ENCODE measurements at regions not wholly inside any gene's neighbourhood (a gene's known extent, or its start where the extent isn't known, plus 50 kb on each side); places are given as distances from the start of the nearest gene placed in this dataset.

GRCh38 chr7:156143158-156143557, 330.9 kb upstream of the SHH start:
- Histone ChIP-seq H3K36me3 (no peaks in the 10 kb centered on the region), H3K27me3 (no peaks in the 10 kb centered on the region), H3K9me3 (no peaks in the 10 kb centered on the region), H3K4me3 (no peak overlapping the region), H3K27ac (no peak overlapping the region), H3K4me1 (ENCODE audit: insufficient read depth) (no peaks in the 10 kb centered on the region)
- no peak for DNase-seq
- TF ChIP-seq CTCF (IDR thresholded peaks at IDR 0.05): no peak
- no peak for TF ChIP-seq POLR2A (IDR thresholded peaks at IDR 0.05)
- TF ChIP-seq EP300 (IDR thresholded peaks at IDR 0.05): no peak
- 84 to 90% (median 88%) methylated on average over 25 of the region's 25 CpGs for WGBS, 3 donors
- intact Hi-C loops (cut with DNase I): no loop called here

GRCh38 chr7:156141941-156142340, 329.7 kb upstream of the SHH start:
- intact Hi-C loops (cut with DNase I): no loop called here
- WGBS, 3 donors: 75 to 80% (median 79%) methylated on average over 7 of the region's 7 CpGs
- no peaks in the 10 kb centered on the region for H3K4me1 ChIP-seq (ENCODE audit: insufficient read depth)

GRCh38 chr7:156140896-156141295, 328.6 kb upstream of the SHH start:
- Histone ChIP-seq H3K4me1 (ENCODE audit: insufficient read depth) (no peaks in the 10 kb centered on the region), H3K9me3 (no peaks in the 10 kb centered on the region), H3K27me3 (no peaks in the 10 kb centered on the region), H3K27ac (no peak overlapping the region), H3K36me3 (no peaks in the 10 kb centered on the region), H3K4me3 (no peak overlapping the region)
- DNase-seq: no peak
- WGBS, 3 donors: 61 to 71% (median 66%) methylated on average over 6 of the region's 6 CpGs
- TF ChIP-seq EP300 (IDR thresholded peaks at IDR 0.05) (no peak), POLR2A (IDR thresholded peaks at IDR 0.05) (no peak), CTCF (IDR thresholded peaks at IDR 0.05) (no peak)
- intact Hi-C loops (cut with DNase I): no loop called here

More at GRCh38 chr7:156141941-156142340, 329.7 kb upstream of the SHH start:
- TF ChIP-seq POLR2A (IDR thresholded peaks at IDR 0.05): no peak
- no peak for TF ChIP-seq EP300 (IDR thresholded peaks at IDR 0.05)
- H3K4me3 ChIP-seq: no peak overlapping the region
- no peaks in the 10 kb centered on the region for H3K27me3 ChIP-seq
- no peaks in the 10 kb centered on the region for H3K9me3 ChIP-seq
- H3K27ac ChIP-seq: no peak overlapping the region
- no peak for DNase-seq
- no peaks in the 10 kb centered on the region for H3K36me3 ChIP-seq

GRCh38 chr7:156140447-156140846, 328.2 kb upstream of the SHH start:
- H3K27me3 ChIP-seq: no peaks in the 10 kb centered on the region
- H3K27ac ChIP-seq: no peak overlapping the region
- TF ChIP-seq CTCF (IDR thresholded peaks at IDR 0.05) (no peak), EP300 (IDR thresholded peaks at IDR 0.05) (no peak), POLR2A (IDR thresholded peaks at IDR 0.05) (no peak)
- no peak for DNase-seq
- H3K4me3 ChIP-seq: no peak overlapping the region
- intact Hi-C loops (cut with DNase I): no loop called here
- H3K36me3 ChIP-seq: no peaks in the 10 kb centered on the region
- 50 to 66% (median 52%) methylated on average over 7 of the region's 7 CpGs for WGBS, 3 donors
- H3K9me3 ChIP-seq: no peaks in the 10 kb centered on the region
- no peaks in the 10 kb centered on the region for H3K4me1 ChIP-seq (ENCODE audit: insufficient read depth)

- WGBS, 3 donors: 39 to 61% (median 53%) methylated on average over 3 of the region's 3 CpGs
- Histone ChIP-seq H3K27ac (no peak overlapping the region), H3K36me3 (no peaks in the 10 kb centered on the region), H3K9me3 (no peaks in the 10 kb centered on the region), H3K4me3 (no peak overlapping the region), H3K27me3 (no peaks in the 10 kb centered on the region), H3K4me1 (ENCODE audit: insufficient read depth) (no peaks in the 10 kb centered on the region)
- intact Hi-C loops (cut with DNase I): no loop called here
- no peak for TF ChIP-seq EP300 (IDR thresholded peaks at IDR 0.05)
- TF ChIP-seq POLR2A (IDR thresholded peaks at IDR 0.05): no peak
- TF ChIP-seq CTCF (IDR thresholded peaks at IDR 0.05): no peak
- no peak for DNase-seq
Measured at GRCh38 chr7:156139633-156140032, 327.4 kb upstream of the SHH start.

Data from ovary (tissue), 7 donors.